Neural progenitor cell (in vitro differentiated cells): ENCODE measurements at regions not wholly inside any gene's neighbourhood (a gene's known extent, or its start where the extent isn't known, plus 50 kb on each side); places are given as distances from the start of the nearest gene placed in this dataset.

Experiments
- EZH2 ChIP-seq: fragments of 200-600 bp; sonication (generic); IDR thresholded peaks from 2 replicates; pipeline ENCODE4 v1.6.1; 2017; ENCODE audit warnings: antibody characterized with exemption, mild to moderate bottlenecking, moderate library complexity
- TF ChIP-seq, protein P1 (sequence below): fragments of 200-600 bp; sonication (generic); IDR thresholded peaks from 2 replicates; pipeline ENCODE4 v1.5.1; 2017; ENCODE audit warnings: antibody characterized with exemption, mild to moderate bottlenecking

DNA sequence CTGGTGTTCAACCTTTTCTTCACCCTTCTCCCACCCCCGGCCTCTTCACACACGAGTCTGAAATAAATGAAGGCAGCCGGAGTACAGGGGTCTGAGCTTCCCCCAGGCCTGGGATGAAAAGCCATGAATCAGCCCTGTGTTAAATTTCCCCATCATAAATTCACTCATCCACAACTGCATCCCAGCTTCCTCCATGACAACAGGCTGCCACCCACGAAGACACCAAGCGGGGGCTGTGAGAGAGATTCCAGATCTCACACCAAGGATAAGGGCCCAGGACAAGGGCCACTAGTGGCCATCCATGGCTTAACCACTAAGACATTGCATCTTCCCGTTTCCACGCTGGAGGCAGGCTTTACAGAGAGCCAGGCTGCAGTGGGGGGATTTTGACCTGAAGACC, 93.9 kb upstream of the NCOR2 start:
- TF ChIP-seq, protein P1, sequence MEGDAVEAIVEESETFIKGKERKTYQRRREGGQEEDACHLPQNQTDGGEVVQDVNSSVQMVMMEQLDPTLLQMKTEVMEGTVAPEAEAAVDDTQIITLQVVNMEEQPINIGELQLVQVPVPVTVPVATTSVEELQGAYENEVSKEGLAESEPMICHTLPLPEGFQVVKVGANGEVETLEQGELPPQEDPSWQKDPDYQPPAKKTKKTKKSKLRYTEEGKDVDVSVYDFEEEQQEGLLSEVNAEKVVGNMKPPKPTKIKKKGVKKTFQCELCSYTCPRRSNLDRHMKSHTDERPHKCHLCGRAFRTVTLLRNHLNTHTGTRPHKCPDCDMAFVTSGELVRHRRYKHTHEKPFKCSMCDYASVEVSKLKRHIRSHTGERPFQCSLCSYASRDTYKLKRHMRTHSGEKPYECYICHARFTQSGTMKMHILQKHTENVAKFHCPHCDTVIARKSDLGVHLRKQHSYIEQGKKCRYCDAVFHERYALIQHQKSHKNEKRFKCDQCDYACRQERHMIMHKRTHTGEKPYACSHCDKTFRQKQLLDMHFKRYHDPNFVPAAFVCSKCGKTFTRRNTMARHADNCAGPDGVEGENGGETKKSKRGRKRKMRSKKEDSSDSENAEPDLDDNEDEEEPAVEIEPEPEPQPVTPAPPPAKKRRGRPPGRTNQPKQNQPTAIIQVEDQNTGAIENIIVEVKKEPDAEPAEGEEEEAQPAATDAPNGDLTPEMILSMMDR: no peak
- TF ChIP-seq EZH2: no peak
